H1 (cell line): ENCODE measurements at regions not wholly inside any gene's neighbourhood (a gene's known extent, or its start where the extent isn't known, plus 50 kb on each side); places are given as distances from the start of the nearest gene placed in this dataset.

Source experiments
- CTCF ChIP-seq, 3 experiments: IDR thresholded peaks; 1 replicate in 2 of 3; 2 replicates in 1 of 3; pipeline versions ENCODE4 v1.5.1 to v1.6.1; 2011; ENCODE audit warnings: low read length in 3 of 3, mild to moderate bottlenecking in 3 of 3, inconsistent platforms in 2 of 3, low read depth in 1 of 3, moderate library complexity in 1 of 3; ENCODE audit not compliant: insufficient read depth in 1 of 3; ENCODE audit errors: control extremely low read depth in 1 of 3
- JUND ChIP-seq: IDR thresholded peaks from 2 replicates; pipeline ENCODE4 v1.6.1; 2011; ENCODE audit warnings: mild to moderate bottlenecking, improper control_type of control experiment, low read length
- TAF7 ChIP-seq: optimal IDR thresholded peaks from 2 replicates; pipeline ENCODE3; 2011; ENCODE audit warnings: low read depth, mild to moderate bottlenecking, inconsistent platforms, low read length, moderate library complexity, borderline replicate concordance
- TEAD4 ChIP-seq: IDR thresholded peaks from 2 replicates; pipeline ENCODE4 v1.6.1; 2012; ENCODE audit warnings: low read depth, low read length, inconsistent platforms, mixed read lengths
- YY1 ChIP-seq: IDR thresholded peaks from 2 replicates; pipeline ENCODE4 v1.6.1; 2011; ENCODE audit warnings: low read depth, mild to moderate bottlenecking, low read length
- ZNF274 ChIP-seq: IDR thresholded peaks from 2 replicates; pipeline ENCODE4 v1.7.0; 2012; ENCODE audit warnings: low read length, borderline replicate concordance; ENCODE audit errors: extremely low read depth

GRCh38 chr5:153895266-153895665 is 143.4 kb downstream of the FAM114A2 start (continued):
- TF ChIP-seq JUND (no peak), ZNF274 (no peak), TAF7 (no peak), CTCF (IDR thresholded peaks at IDR 0.05; ENCODE audit: control extremely low read depth in 1 of 3, insufficient read depth in 1 of 3, low read depth in 1 of 3, low read length in 3 of 3) (no peak), TEAD4 (no peak), YY1 (no peak)
